Mucosa of descending colon (tissue), 3 donors: ENCODE measurements at regions not wholly inside any gene's neighbourhood (a gene's known extent, or its start where the extent isn't known, plus 50 kb on each side); places are given as distances from the start of the nearest gene placed in this dataset.

Source experiments
- ATAC-seq: fragments of 200-7000 bp; cut with Tn5 transposase; one replicate; pipeline ENCODE4 v1.9.1; 2020; ENCODE audit warnings: mild to moderate bottlenecking, moderate library complexity
- DNase-seq, 3 donors: peaks; one replicate each; pipeline ENCODE4 v3.0.0-alpha.2; 2020
- H3K36me3 ChIP-seq: fragments of 200-600 bp; one replicate; pipeline ENCODE4 v1.8.0; 2021; ENCODE audit warnings: low read depth, mild to moderate bottlenecking
- H3K4me1 ChIP-seq: fragments of 200-600 bp; one replicate; pipeline ENCODE4 v1.8.0; 2021; ENCODE audit warnings: low read depth, mild to moderate bottlenecking
- H3K4me3 ChIP-seq: fragments of 200-600 bp; one replicate; pipeline ENCODE4 v1.8.0; 2021; ENCODE audit warnings: mild to moderate bottlenecking
- H3K9me3 ChIP-seq: fragments of 200-600 bp; one replicate; pipeline ENCODE4 v1.8.0; 2021; ENCODE audit warnings: mild to moderate bottlenecking
- intact Hi-C, 2 donors: fragments of 100-400 bp; cut with DNase I in 1 of 2; cut with micrococcal nuclease in 1 of 2; formaldehyde crosslinking; loops; one replicate each; pipeline versions ENCODE4 v1.11.0 to v1.11.1; 2022; cut with DNase I, micrococcal nuclease
- TF ChIP-seq, protein P1 (sequence below): fragments of 200-600 bp; IDR thresholded peaks from one replicate; pipeline ENCODE4 v1.8.0; 2022; ENCODE audit warnings: antibody characterized with exemption, mild to moderate bottlenecking
- donor health status: DM: no; HTN: no; CAD: no; lungs with moderate emphysema.
- donor health status: DM: no; HTN: no; CAD: no.
- donor health status: DM: no; HTN: yes; CAD: no.

DNA sequence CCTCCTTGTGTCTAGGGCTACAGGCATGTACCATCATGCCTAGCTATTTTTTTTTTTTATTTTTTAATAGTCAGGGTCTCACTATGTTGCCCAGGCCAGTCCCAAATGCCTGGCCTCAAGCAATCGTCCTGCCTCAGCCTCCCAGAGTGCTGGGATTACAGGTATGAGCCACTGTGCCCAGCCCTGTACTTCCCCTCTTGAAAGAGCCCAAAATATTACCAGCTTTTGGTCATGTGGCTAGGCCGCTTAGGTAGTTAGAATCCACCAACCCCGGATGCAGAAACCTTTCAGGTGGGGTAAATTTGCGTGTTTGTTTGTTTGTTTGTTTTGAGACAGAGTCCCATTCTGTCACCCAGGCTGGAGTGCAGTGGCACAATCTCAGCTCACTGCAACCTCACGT lies 132.8 kb upstream of the C2CD4B start:
- intact Hi-C loops: no loop called here
- Histone ChIP-seq H3K9me3 (no peaks in the 10 kb centered on the region), H3K36me3 (no peaks in the 10 kb centered on the region), H3K4me3 (no peak overlapping the region), H3K4me1 (no peaks in the 10 kb centered on the region)
- DNase-seq: no peak
- no peak for ATAC-seq
- TF ChIP-seq, protein P1, sequence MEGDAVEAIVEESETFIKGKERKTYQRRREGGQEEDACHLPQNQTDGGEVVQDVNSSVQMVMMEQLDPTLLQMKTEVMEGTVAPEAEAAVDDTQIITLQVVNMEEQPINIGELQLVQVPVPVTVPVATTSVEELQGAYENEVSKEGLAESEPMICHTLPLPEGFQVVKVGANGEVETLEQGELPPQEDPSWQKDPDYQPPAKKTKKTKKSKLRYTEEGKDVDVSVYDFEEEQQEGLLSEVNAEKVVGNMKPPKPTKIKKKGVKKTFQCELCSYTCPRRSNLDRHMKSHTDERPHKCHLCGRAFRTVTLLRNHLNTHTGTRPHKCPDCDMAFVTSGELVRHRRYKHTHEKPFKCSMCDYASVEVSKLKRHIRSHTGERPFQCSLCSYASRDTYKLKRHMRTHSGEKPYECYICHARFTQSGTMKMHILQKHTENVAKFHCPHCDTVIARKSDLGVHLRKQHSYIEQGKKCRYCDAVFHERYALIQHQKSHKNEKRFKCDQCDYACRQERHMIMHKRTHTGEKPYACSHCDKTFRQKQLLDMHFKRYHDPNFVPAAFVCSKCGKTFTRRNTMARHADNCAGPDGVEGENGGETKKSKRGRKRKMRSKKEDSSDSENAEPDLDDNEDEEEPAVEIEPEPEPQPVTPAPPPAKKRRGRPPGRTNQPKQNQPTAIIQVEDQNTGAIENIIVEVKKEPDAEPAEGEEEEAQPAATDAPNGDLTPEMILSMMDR: no peak

GRCh38 chr15:62298811-62299210 lies 133.7 kb upstream of the C2CD4B start:
- TF ChIP-seq, protein P1: no peak
- intact Hi-C loops: no loop called here
- DNase-seq (no peak), ATAC-seq (no peak)
- no peaks in the 10 kb centered on the region for H3K36me3 ChIP-seq
- no peaks in the 10 kb centered on the region for H3K4me1 ChIP-seq
- no peak overlapping the region for H3K4me3 ChIP-seq
- H3K9me3 ChIP-seq: no peaks in the 10 kb centered on the region

GRCh38 chr15:62299541-62299940 lies 134.5 kb upstream of the C2CD4B start:
- TF ChIP-seq, protein P1: no peak
- no peak overlapping the region for H3K4me3 ChIP-seq
- ATAC-seq (no peak), DNase-seq (no peak)
- intact Hi-C loops: no loop called here
- H3K36me3 ChIP-seq: no peaks in the 10 kb centered on the region
- no peaks in the 10 kb centered on the region for H3K9me3 ChIP-seq
- H3K4me1 ChIP-seq: no peaks in the 10 kb centered on the region

DNA sequence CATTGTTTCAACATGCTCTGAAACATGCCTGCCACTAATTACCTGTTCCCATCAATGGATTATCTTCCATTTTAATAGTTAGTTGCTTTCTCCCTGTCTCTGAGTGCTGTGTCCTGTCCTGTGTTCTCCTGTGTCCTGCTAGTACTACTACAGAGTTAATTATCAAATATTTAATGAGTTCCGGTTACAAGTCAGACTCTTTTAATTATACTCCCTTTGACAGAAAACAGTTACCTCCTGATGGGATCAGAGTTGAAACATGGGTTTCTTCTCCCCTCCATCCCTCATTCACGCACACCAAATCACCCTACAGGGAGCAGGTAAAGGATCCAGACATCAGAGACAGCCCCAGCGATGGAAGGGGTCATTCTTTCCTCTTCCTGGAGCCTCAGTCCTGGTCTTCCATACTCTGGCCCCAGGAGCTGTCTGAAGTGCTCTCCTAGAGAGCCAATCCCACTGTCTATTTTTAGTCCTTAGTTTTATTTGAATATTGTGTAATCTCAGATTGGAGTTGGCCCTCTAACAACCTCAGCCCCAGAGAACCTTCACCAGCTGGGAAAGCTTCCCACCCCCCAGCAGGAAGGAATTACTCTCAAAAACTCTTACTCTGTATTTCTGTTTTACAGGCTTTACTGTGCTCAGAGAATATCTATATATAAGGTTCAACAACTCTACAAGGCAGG lies 137.0 kb upstream of the C2CD4B start:
- H3K36me3 ChIP-seq: no peaks in the 10 kb centered on the region
- TF ChIP-seq, protein P1: no peak
- intact Hi-C loops: no loop called here
- no peaks in the 10 kb centered on the region for H3K9me3 ChIP-seq
- DNase-seq: peak in 1 of 3 donors; percentile 5
- H3K4me3 ChIP-seq: no peak overlapping the region
- no peaks in the 10 kb centered on the region for H3K4me1 ChIP-seq
- peak; percentile 36 for ATAC-seq

DNA sequence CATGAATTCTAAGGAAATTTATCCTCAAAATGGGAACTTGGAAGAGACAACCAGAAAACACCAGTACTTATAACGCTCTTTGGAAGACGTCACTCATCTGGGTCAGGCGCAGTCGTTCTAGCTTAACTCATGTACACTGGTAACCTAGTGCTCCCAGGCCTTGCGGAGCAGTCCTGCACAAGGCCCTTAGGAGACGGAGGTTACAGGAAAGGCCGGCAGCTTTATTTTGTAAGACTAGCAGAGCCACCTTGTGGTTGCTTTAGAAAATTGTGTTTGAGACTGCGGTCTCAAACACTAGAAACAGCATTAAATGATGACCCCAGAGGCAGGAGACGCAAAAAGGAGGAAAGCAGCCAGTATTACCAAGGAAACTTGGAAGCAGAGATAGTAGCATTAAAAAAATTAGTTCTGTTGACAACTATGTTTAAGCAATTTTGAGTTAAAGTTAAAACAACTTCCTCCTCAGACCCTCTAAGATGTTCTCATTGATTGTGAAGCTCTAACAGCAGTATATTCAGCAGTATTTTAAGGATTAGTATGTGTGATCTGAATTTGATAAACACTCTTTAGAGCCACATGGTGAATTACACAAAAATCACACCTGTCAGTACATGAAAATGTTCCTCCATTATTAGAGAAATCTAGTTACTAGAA lies 141.9 kb upstream of the C2CD4B start:
- intact Hi-C loops: no loop called here
- Histone ChIP-seq H3K4me1 (no peaks in the 10 kb centered on the region), H3K36me3 (no peaks in the 10 kb centered on the region), H3K4me3 (no peak overlapping the region), H3K9me3 (no peaks in the 10 kb centered on the region)
- DNase-seq (peak in 2 of 3 donors; percentile 31 to 70), ATAC-seq (peak; percentile 94)
- TF ChIP-seq, protein P1: peak; percentile 34
